Lower lobe of right lung (tissue), 2 donors: ENCODE measurements at regions not wholly inside any gene's neighbourhood (a gene's known extent, or its start where the extent isn't known, plus 50 kb on each side); places are given as distances from the start of the nearest gene placed in this dataset.

ENCODE experiments used
- ATAC-seq, 2 donors: fragments of 200-7000 bp; cut with Tn5 transposase; one replicate each; pipeline ENCODE4 v1.9.1; 2020 to 2022; ENCODE audit warnings: mild to moderate bottlenecking in 2 of 2, moderate library complexity in 2 of 2
- DNase-seq: peaks from one replicate; pipeline ENCODE4 v3.0.0-alpha.2; 2020
- H3K27ac ChIP-seq: fragments of 200-600 bp; one replicate; pipeline ENCODE4 v1.8.0; 2022
- H3K27me3 ChIP-seq: fragments of 200-600 bp; one replicate; pipeline ENCODE4 v1.8.0; 2022; ENCODE audit warnings: low read depth
- H3K36me3 ChIP-seq: fragments of 200-600 bp; one replicate; pipeline ENCODE4 v1.8.0; 2022; ENCODE audit warnings: mild to moderate bottlenecking
- H3K4me1 ChIP-seq: fragments of 200-600 bp; one replicate; pipeline ENCODE4 v1.8.0; 2022
- H3K4me3 ChIP-seq: fragments of 200-600 bp; one replicate; pipeline ENCODE4 v1.8.0; 2022; ENCODE audit warnings: mild to moderate bottlenecking
- H3K9me3 ChIP-seq: fragments of 200-600 bp; one replicate; pipeline ENCODE4 v1.8.0; 2022
- intact Hi-C: fragments of 100-400 bp; cut with DNase I; formaldehyde crosslinking; loops from one replicate; pipeline ENCODE4 v1.11.0; 2022
- TF ChIP-seq, protein P1 (sequence below): fragments of 200-600 bp; IDR thresholded peaks from one replicate; pipeline ENCODE4 v1.8.0; 2022; ENCODE audit warnings: antibody characterized with exemption, mild to moderate bottlenecking
- donor health status: DM: no; HTN: yes; CAD: no; lungs with severe emphysema.

DNA sequence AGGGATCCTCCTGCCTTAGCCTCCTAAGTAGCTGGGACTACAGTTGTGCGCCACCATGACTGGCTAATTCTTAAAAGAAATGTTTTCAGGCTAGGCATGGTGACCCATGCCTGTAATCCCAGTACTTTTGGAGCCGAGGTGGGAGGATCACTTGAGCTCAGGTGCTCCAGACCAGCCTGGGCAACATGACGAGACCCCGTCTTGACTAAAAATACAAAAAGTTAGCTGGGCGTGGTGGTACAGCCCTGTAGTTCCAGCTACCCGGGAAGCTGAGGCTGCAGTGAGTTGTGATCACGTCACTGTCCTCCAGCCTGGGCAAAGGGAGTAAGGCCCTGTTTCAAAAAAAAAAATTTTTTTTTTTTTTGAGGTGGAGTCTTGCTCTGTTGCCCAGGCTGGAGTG is 173.1 kb downstream of the SEC14L1 start:
- TF ChIP-seq, protein P1, sequence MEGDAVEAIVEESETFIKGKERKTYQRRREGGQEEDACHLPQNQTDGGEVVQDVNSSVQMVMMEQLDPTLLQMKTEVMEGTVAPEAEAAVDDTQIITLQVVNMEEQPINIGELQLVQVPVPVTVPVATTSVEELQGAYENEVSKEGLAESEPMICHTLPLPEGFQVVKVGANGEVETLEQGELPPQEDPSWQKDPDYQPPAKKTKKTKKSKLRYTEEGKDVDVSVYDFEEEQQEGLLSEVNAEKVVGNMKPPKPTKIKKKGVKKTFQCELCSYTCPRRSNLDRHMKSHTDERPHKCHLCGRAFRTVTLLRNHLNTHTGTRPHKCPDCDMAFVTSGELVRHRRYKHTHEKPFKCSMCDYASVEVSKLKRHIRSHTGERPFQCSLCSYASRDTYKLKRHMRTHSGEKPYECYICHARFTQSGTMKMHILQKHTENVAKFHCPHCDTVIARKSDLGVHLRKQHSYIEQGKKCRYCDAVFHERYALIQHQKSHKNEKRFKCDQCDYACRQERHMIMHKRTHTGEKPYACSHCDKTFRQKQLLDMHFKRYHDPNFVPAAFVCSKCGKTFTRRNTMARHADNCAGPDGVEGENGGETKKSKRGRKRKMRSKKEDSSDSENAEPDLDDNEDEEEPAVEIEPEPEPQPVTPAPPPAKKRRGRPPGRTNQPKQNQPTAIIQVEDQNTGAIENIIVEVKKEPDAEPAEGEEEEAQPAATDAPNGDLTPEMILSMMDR = no peak
- no peaks in the 10 kb centered on the region for H3K9me3 ChIP-seq

DNA sequence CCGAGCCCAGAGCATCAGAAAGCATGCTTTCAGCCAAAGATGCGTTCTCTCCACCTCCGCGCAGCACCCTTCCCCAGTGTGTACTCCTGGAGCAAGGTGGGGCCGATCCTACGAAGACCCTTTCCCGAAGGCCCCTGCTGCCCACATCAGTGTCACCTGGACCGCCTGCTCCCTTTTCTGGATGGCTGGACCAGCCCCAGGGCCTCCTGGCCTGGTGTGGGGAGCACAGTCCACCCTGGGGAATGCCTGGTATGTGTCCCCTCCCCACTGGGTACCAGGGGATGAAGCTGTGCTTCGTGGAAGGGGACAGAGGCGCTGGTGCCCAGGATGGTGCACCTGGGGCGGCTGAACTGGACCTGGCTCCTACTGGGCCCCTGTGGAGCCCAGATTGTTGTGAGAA is 173.8 kb downstream of the SEC14L1 start:
- H3K27ac ChIP-seq = no peak overlapping the region

More for the DNA sequence above, 173.1 kb downstream of the SEC14L1 start:
- intact Hi-C loops = no loop called here
- Histone ChIP-seq H3K27ac (no peak overlapping the region), H3K36me3 (no peaks in the 10 kb centered on the region), H3K4me1 (peaks cover 30% of the 10 kb centered on the region), H3K27me3 (no peaks in the 10 kb centered on the region), H3K4me3 (no peak overlapping the region)
- DNase-seq (peak; percentile 16), ATAC-seq (no peak)

DNA sequence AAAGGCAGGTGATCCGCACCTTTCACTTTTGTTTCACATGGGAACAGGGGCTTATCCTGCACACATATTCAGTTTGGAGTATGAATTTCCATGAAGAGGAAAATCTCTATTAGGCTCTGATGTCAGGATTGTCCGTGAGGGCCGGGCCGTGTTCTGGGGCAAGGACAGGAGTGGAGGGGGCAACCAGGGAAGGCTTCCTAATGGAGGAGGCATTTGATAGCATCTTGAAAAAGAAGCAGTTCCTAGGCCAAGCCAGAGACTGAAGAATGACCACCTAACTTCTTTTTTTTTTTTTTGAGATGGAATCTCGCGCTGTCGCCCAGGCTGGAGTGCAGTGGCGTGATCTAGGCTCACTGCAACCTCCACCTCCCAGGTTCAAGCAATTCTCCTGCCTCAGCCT is 174.2 kb downstream of the SEC14L1 start:
- no peak overlapping the region for H3K4me3 ChIP-seq
- peaks cover 33% of the 10 kb centered on the region for H3K4me1 ChIP-seq
- no peak overlapping the region for H3K27ac ChIP-seq
- no peaks in the 10 kb centered on the region for H3K27me3 ChIP-seq
- DNase-seq = peak; percentile 14
- ATAC-seq = no peak
- H3K36me3 ChIP-seq = no peaks in the 10 kb centered on the region
- H3K9me3 ChIP-seq = no peaks in the 10 kb centered on the region
- intact Hi-C loops = no loop called here
- TF ChIP-seq, protein P1 = no peak

More for the DNA sequence above, 173.8 kb downstream of the SEC14L1 start:
- no peak for ATAC-seq
- no peaks in the 10 kb centered on the region for H3K27me3 ChIP-seq
- no peak overlapping the region for H3K4me3 ChIP-seq
- DNase-seq = peak; percentile 28
- TF ChIP-seq, protein P1 = no peak
- no peaks in the 10 kb centered on the region for H3K9me3 ChIP-seq
- H3K4me1 ChIP-seq = peaks cover 30% of the 10 kb centered on the region
- intact Hi-C loops = no loop called here
- no peaks in the 10 kb centered on the region for H3K36me3 ChIP-seq

DNA sequence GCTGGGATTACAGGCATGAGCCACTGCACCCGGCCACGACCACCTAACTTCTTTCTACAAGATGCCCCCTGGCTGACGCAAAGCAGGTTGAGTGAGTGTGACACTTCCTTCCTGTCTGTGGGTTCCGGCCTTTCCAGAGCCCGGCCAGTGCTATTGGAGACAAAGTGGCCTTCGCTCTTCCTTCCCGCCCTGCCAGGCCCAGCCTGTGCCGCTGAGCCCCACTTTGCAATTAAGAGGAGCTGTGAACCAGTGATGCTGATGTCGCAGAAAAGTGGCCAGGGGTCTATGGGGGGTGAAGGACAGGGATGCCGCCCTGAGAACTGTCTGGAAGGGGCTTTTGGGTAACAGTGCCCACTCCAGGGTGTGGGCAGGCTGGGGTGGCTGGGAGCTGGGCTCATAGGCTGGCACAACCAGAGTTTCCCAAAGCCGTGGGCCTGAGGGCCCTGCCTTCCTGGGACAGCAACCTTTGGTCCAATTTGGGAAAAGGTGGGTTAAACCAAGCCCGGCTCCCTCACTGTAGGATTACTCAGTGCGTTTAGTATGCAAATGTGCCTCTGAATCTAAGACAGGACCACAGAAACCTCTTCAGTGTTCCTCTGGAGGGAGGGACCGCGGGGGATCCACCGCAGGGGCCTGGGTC is 174.9 kb downstream of the SEC14L1 start:
- intact Hi-C loops = no loop called here
- H3K27ac ChIP-seq = peak overlapping the region; percentile 46

DNA sequence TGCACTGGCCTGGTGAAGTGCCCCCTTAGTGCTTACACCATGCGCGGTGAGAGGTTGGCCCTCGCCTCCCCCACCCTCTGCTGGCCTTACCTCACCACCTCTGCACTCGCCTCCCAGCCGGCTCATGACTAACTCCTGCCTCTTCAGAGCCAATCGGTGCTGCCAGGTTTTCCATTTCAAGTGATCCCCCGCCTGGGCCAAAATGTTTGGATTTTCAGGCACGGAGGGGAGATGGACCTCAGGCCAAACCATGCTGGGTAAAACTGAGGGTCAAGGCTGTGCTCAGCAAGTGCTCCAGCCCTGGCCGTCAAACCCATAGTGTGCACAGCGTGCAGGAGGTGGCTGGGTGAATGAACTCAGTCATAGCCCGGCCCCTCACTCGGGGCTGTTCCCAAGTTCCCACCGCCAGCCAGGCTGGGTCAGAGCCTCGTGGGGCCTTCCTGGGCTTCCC is 175.4 kb downstream of the SEC14L1 start:
- peaks cover 45% of the 10 kb centered on the region for H3K4me1 ChIP-seq
- ATAC-seq (peak; percentile 22 to 34), DNase-seq (peak; percentile 58)
- peak overlapping the region; percentile 46 for H3K27ac ChIP-seq
- intact Hi-C loops = no loop called here
- H3K9me3 ChIP-seq = no peaks in the 10 kb centered on the region
- H3K4me3 ChIP-seq = no peak overlapping the region
- H3K36me3 ChIP-seq = no peaks in the 10 kb centered on the region
- TF ChIP-seq, protein P1 = no peak
- H3K27me3 ChIP-seq = no peaks in the 10 kb centered on the region

More for the DNA sequence above, 174.9 kb downstream of the SEC14L1 start:
- no peaks in the 10 kb centered on the region for H3K36me3 ChIP-seq
- no peaks in the 10 kb centered on the region for H3K27me3 ChIP-seq
- H3K9me3 ChIP-seq = no peaks in the 10 kb centered on the region
- no peak for ATAC-seq
- DNase-seq = peak; percentile 70
- TF ChIP-seq, protein P1 = no peak
- H3K4me1 ChIP-seq = peaks cover 39% of the 10 kb centered on the region
- H3K4me3 ChIP-seq = peak overlapping the region; percentile 6
